GM18511 (cell line): ENCODE measurements at regions not wholly inside any gene's neighbourhood (a gene's known extent, or its start where the extent isn't known, plus 50 kb on each side); places are given as distances from the start of the nearest gene placed in this dataset.
"Not testable (repeated sequence)": the region's sequence is repeated elsewhere in the genome, so short reads cannot be mapped to it uniquely, and the experiment has no call there.

Experiments
- ATAC-seq: cut with Tn5 transposase; IDR thresholded peaks from one replicate; pipeline ENCODE4 v1.9.1; 2021; ENCODE audit warnings: mild to moderate bottlenecking, moderate library complexity; ENCODE audit not compliant: unreplicated experiment

DNA sequence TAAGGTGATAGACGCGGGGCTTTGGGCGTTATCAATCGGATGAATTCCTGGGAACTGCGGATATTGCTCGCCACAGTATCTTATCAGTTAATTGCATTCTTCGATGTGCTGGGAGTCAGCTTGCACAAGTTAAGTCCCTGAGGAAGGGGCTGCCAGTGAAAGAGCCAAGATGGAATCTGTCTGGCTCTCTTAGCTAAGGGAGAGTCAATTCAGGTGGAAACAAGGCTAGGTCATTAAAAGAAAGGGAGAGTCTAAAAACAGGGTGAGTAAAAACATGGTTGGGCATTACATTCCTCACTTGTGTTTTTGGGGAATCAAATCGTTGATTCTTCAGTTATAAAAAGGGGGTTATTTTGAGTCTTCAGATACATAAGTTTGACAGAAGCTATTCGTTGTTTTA, 196.2 kb downstream of the OTOP1 start:
- ATAC-seq, result not testable (repeated sequence)

DNA sequence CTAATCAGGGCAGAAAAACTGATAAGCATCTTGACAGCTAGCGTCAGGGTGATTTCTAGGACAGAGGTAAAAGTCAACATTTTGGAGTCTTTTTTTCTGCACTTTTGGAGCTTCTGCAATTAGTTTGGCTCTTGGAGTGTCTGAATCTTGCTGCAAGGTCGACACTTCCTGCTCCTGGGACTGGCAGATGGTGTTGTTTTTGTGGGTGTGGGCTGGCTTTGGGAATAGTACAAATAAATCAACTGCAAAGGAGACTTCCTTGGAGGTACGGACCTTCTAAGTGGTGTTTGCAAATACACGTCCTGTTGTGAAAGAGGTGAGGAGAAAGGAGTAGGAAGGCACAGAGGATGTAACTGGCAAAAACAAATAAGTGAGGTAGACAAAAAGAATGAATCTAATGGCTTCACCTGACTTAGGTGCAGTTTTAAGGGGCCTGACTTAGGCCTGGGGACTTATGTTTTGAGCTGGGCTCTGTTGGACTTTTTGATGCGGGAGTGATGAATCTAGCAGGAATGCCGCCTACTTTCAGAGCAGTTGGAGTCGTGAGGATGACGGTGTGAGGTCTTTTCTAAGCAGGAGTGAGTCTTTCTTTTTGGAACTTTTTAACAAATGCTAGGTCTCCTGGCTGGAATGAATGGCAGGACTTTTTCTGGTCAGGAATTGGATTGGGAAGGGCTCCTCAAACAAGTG, 195.1 kb downstream of the OTOP1 start:
- ATAC-seq, result not testable (repeated sequence)

DNA sequence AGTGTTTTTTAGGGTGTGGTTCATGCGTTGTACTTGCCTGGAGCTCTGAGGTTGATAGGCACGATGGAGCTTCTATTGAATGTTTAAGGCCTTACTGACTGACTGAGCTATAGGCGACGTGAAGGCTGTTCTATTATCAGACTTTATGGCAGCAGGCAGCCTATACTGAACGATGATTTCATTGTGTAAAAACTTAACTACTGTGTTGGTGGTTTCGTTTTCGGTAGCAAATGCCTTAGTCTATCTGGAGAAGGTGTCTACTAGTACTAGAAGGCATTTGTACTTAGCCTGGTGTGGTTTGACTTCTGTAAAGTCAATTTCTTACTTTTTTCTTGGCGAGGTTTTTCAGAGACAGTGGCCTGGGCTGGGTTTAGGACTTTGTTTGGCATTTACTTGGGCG, 194.4 kb downstream of the OTOP1 start:
- not testable (repeated sequence) for ATAC-seq

DNA sequence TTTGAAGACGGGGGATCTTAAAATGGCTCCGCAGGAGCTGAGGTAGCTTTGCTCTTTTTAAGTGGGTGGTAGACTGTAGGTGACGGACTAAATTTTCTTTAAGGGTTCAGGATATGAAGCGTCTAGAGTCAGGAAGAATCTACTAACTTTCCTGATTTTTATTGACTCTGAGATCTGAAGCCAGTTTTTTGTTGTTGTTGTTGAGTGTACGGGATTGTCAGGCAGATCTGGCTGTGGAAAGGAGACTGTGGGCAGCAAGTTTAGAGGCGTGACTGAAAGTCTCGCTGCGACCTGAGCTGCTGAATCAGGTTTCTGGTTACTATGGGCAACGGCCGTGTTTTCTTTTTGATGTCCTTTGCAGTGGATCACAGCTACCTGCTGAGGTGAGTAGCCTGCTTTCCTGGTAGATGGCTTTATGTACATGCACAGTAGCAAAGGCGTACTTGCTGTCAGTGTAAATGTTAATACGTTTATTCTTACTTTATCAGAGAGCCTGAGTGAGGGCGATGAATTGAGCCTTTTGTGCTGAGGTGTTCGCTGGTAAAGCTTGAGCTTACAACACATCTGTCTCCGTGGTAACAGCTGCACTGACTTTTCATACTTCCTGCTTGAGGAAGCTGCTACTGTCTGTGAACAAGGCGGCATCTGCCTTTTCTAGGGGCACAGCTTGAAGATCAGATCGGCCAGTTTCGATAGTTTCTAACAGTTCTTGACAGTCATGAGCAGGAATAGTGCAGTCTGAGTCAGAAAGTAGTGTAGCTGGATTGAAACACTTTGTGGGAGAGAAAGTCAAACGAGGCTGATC, 193.7 kb downstream of the OTOP1 start:
- ATAC-seq, result not testable (repeated sequence)

DNA sequence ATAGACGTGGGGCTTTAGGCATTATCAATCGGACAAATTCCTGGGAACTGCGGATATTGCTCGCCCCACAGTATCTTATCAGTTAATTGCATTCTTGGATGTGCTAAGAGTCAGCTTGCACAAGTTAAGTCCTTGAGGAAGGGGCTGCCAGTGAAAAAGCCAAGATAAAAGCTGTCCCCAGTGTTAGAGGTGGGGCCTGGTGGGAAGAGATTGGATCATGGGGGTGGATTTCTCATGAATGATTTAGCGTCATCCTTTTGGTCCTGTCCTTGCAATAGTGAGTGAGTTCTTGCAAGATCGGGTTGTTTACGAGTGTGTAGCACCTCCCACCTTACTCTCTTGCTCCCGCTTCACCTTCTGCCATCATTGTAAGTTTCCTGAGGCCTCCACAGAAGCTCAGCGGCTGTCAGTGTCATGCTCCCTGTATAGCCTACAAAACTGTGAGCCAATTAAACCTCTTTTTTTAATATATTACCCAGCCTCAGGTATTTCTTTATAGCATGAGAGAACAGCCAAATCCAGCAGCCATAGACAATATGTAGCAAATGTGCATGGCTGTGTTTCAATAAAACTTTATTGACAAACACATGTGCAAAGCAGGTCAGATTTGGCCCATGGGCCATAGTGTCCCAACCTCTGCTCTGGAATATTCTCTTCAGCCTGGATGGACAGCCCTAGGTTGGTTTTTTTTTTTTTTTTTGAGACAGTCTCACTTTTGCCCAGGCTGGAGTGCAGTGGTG, 189.2 kb downstream of the OTOP1 start:
- ATAC-seq, result not testable (repeated sequence)

DNA sequence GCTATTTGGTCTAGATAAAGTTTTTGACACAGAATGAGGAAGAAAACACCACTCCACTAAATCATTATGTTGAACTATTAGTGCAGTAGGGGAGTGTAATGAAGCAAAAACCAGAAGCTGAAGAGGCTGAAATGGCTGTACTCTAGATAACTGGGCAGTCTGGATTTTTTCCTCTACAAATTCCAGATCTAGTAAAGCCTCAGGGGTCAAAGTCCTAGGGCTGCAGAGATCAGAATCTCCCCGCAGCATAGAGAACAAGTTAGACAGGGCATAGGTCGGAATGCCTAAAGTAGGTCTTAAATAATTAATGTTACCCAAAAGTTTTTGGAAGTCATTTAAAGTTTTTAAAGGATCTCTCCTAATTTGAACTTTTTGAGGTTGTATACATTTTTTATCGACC, 180.9 kb downstream of the OTOP1 start:
- ATAC-seq, result not testable (repeated sequence)

DNA sequence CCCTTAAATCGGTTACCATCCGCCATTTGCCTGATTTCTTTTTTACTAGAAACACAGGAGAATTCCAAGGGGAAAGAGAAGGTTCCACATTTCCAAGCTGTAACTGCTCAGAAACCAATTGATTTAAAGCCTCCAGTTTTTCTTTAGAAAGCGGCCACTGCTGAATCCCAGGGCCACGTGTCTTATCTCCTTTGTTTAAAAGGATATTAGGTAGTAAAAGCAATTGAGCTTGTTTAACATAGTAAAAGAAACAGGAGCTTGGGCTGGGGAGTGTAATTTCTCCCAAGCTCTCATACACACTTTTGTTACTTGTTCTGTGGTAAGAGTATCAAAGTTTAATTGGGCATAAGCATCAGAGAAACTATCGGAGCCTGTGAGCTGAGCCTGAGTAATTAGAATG, 180.0 kb downstream of the OTOP1 start:
- not testable (repeated sequence) for ATAC-seq

DNA sequence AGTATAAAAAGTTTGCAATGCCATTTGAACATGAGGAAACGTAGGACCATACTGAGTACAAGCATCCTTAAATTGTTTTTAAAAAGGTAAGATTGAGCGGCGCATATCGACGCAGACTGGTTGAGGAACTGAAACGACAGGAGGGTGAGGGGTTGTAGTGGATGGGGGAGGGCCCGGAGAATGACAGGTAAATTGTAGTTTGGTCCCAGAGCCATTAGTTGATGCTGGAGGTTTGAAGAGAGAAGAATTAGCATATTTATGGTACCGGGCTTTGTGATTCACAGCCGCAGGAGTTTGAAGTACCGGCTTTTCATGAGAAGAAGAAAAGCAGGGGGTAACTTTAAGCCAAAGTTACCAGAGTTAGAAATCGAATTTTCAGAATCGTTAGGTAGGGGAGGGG, 179.5 kb downstream of the OTOP1 start:
- ATAC-seq, result not testable (repeated sequence)

DNA sequence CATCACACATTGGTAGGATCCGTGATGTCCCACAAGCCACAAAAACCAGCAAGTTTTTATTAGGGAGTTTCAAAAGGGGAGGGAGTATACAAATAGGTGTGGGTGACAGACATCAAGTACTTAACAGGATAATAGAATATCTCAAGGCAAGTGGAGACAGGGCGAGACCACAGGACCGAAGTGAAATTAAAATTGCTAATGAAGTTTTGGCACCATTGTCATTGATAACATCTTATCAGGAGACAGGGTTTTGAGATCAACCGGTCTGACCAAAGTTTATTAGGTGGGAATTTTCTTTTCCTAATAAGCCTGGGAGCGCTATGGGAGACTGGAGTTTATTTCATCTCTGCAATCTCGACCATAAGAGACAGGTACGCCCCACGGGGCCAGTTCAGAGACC, 178.5 kb downstream of the OTOP1 start:
- not testable (repeated sequence) for ATAC-seq

DNA sequence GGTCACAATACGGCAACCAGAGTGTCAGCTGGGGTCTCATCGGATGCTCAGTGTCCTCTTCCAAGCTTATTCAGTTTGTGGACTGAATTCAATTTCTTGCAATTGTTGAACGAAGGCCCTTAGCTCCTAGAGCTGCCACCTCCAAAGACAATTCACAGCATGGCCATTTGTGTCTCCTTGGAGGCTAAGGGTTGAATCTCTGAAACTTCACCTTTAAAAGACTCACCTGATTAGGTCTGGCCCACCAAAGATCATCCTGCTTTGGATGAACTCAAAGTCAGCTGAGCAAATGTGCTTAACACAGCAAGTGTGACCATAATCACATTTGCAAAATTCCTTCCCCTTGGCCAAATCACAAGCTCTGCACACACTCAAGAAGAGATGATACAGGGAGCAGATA, 175.9 kb downstream of the OTOP1 start:
- not testable (repeated sequence) for ATAC-seq

DNA sequence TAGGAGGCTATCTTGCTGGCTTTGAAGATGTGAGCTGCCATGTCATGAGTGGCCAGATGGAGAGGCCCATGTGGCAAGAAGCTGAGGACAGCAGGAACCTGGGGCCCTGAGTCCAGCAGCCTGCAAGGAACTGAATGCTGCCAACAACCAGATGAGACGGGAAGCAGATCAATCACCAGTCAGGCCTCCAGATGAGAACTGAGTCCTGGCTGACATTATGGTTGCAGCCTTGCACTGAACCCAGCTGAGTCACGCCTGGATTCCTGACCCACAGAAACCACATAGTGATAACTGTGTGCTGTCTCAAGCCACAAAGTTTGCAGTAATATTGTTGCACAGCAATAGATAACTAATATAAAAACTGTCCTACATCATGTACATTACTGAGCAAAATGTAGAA, 173.8 kb downstream of the OTOP1 start:
- ATAC-seq, result not testable (repeated sequence)

DNA sequence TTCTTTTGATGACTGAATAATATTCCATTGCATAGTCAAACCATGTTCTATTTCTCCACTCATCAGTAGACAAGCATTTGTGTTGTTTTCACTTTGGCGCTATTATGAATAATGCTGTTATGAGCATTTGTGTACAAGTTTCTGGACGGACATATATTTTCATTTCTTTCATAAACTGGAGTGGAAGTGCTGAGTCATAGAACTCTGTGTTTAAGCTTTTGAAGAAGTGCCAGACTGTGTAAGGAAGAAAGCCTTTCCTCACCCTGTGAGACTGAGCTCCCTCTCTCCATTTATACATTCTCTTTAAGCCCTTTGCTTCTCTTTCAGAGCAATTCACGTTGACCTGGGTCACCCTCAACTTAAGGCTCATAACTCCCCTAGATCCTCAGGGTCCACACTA, 169.5 kb downstream of the OTOP1 start:
- ATAC-seq, result not testable (repeated sequence)

DNA sequence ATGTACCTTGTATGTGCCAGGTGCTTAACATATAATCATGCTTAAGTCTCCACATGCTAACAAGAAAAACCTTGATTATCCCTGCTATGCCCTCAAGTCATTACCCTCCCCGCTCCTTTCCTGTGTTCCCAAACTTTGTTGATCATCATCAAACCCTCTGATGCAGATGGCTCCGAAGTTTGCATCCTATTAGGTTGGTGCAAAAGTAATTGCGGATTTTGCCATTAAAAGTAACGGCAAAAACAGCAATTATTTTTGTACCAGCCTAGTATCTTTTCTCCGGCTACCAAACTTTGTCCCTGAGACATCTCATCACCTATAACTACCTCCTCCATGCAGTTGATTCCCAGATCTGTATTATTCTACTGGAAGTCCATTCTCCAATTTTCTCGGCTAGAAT, 142.6 kb downstream of the OTOP1 start:
- ATAC-seq, result not testable (repeated sequence)

DNA sequence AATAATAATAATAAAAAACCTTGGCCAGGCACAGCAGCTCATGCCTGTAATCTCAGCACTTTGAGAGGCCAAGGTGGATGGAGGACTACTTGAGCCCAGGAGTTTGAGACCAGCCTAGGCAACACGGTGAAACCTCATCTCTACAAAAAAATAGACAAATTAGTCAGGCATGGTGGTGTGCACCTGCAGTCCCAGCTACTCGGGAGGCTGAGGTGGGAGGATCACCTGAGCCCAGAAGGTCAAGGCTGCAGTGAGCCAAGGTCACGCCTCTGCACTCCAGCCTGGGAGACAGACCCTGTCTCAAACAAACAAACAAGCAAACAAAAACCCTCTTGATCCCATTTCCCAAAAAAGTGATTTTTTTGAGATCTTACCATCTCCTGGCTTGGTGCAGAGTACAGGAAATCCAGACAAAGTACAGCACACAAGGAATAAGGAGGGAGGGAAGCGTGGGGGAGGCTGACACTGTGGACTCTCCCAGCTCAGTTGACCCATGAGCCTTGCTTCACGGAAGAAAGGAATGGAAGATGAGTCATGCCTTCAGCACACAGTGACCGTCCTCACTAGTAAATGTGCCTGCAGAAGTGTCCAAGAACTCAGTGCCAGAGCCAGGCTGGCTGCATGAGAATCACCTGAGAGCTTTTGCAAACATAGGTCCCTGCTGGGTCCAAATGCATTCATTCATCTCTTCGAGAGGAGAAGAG, 136.9 kb downstream of the OTOP1 start:
- ATAC-seq, result not testable (repeated sequence)

DNA sequence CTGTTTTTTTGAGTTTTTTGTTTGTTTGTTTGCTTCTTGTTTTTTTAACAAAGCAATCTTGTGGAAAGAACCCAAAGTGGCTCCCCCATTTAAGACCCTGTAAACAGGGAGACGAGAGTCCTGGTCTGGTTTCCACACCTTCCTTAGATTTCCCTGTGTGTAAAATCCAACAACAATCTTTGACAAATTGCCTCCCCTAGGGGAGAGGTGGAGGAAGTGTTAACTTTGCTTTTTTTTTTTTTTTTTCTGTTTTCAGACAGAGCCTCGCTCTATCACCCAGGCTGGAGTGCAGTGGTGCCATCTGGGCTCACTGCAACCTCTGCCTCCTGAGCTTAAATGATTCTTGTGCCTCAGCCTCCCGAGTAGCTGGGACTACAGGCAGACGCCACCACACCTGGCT, 136.0 kb downstream of the OTOP1 start:
- not testable (repeated sequence) for ATAC-seq

DNA sequence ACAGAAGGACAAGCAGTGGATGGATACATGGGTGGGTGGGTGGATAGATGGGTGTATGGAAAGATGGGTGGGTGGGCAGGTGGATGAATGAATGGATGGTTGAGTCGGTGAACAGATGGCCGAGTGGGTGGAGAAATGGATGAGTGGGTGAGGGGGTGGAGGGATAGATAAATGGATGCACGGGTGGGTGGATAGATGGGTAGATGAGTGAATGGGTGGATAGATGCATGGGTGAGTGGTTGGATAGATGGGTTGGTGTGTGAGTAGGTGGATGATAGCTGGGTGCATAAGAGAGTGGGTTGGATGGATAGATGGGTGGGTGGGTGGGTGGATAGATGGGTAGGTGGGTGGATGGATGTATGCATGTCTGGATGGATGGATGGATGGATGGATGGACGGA, 134.6 kb downstream of the OTOP1 start:
- not testable (repeated sequence) for ATAC-seq

DNA sequence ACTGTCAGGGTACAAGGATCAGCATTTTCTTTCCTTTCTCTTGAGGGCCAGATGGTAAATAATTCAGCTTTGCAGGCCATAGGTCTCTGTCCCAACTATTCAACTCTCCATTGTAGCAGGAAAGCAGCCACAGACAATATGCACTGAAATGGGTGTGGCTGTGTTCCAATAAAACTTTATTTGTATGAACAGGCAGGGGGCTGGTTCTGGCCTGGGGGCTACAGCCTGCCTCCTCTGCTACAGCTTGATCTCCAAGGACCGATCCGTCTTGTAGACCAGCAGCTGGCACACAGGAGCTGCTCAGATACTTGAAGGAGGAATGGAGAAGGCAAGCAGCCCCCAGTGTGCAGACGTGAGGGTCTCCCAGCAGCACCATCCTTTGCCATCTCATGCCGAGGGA, 127.1 kb downstream of the OTOP1 start:
- ATAC-seq, result not testable (repeated sequence)

DNA sequence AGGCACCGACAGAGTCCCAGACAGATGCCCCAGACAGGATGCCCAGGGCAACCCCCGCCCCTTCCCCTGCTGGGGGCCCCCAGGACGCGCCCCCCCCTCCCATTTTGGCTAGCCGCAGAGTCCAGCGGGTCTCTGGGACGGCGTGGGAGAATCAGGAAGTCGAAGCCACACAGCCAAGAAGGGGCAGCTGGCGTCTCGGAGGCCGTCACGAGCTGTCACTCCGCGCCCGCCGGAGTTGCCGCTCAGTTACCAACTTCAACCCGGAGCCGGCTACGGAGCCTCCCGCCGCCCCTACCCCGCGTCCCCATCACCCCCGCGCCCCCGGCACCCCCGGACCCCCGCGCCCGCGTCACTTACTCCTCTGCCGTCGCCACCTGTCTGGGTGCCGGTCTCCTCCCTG, 119.8 kb downstream of the OTOP1 start:
- ATAC-seq, result not testable (repeated sequence)

DNA sequence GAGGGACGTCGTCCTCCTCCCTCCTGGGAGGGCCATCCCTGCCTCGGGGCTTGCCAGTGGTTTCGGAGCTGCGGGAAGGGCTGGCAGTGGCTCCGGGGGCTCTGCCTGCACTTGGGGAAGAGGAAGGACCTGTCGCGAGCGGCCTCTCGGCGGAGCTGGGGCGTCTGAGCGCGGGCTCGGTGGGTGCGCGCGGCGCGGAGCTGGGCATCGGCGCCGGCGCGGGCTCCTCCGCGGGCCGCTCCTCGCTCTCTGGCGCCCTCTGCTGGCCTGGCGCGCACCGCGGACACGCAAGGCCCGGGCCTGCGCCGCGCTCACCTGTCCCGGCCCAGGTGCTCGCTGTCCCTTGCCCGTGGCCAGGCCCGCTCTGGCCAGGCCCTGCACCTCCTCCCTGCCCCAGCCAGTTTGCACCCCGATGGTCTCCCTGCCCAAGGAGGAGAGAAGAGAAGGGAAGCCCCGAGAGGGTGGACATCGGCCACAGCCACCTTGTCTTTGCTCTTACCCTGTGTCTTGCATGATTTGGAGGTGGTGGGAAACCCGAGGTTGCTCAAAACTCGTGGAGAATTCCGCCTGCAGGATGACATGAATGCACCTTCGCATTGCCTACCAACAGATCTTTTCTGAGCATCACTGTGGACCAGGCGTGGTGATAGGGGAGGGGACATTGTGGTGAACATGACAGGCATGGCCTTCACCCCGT, 119.2 kb downstream of the OTOP1 start:
- not testable (repeated sequence) for ATAC-seq

DNA sequence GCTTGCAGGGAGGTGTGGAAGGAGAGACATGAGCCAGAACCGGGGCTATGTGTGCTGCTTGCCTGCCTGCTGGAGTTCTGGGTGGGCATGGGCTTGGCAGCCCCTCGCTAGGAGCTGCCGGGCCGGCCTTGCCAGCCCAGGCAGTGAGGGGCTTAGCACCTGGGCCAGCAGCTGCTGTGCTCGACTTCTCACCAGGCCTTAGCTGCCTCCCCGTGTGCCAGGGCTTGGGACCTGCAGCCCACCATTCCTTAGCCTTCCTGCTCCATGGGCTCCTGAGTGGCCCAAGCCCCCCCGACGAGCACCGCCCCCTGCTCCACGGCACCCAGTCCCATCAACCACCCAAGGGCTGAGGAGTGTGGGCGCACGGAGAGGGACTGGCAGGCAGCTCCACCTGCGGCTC, 111.3 kb downstream of the OTOP1 start:
- not testable (repeated sequence) for ATAC-seq
